H1 (cell line): ENCODE measurements at regions not wholly inside any gene's neighbourhood (a gene's known extent, or its start where the extent isn't known, plus 50 kb on each side); places are given as distances from the start of the nearest gene placed in this dataset.

Experiments
- CTCF ChIA-PET: fragments of 300-600 bp; sonication (Branson Sonifier 250); formaldehyde crosslinking; loops from one replicate; lab custom pipeline; 2021; ENCODE audit not compliant: partially characterized antibody; lab: Charles Lee
- POLR2A ChIA-PET: fragments of 300-600 bp; sonication (Branson Sonifier 250); formaldehyde crosslinking; loops from one replicate; lab custom pipeline; 2021; ENCODE audit warnings: inconsistent platforms; ENCODE audit not compliant: partially characterized antibody; lab: Charles Lee
- DNase-seq, 2 experiments: peaks; one replicate each; pipeline versions ENCODE4 v3.0.0 to v3.0.0-alpha.2; 2010 to 2022; ENCODE audit warnings: low spot score in 2 of 2, low read depth in 1 of 2, mixed read lengths in 1 of 2
- FAIRE-seq: peaks from 2 replicates; lab custom pipeline; 2011; peaks lifted over from hg19 to GRCh38; lab: Jason Lieb, UNC
- H2AFZ ChIP-seq: 2 replicates; pipeline ENCODE4 v1.8.1; 2012; ENCODE audit warnings: low read length, inconsistent platforms
- H2AK5ac ChIP-seq: 2 replicates; pipeline ENCODE4 v1.6.1; 2013; ENCODE audit warnings: low read depth, low read length
- H2BK120ac ChIP-seq: replicated peaks from 2 replicates; pipeline ENCODE3; 2013; ENCODE audit warnings: low read depth, low read length, inconsistent platforms
- H2BK12ac ChIP-seq: 2 replicates; pipeline ENCODE4 v1.6.1; 2013; ENCODE audit warnings: low read depth, low read length
- H2BK15ac ChIP-seq: 2 replicates; pipeline ENCODE4 v1.6.1; 2013; ENCODE audit warnings: low read length
- H2BK20ac ChIP-seq: 2 replicates; pipeline ENCODE4 v1.6.1; 2013; ENCODE audit warnings: low read length
- H2BK5ac ChIP-seq: 2 replicates; pipeline ENCODE4 v1.6.1; 2013; ENCODE audit warnings: low read depth, low read length
- H3K14ac ChIP-seq: 2 replicates; pipeline ENCODE4 v1.6.1; 2013; ENCODE audit warnings: inconsistent platforms; ENCODE audit not compliant: insufficient read length
- H3K18ac ChIP-seq: 2 replicates; pipeline ENCODE4 v1.6.1; 2013; ENCODE audit warnings: low read length; ENCODE audit errors: extremely low read depth
- H3K23ac ChIP-seq: 2 replicates; pipeline ENCODE4 v1.6.1; 2013; ENCODE audit warnings: inconsistent platforms; ENCODE audit not compliant: insufficient read length
- H3K23me2 ChIP-seq: 2 replicates; pipeline ENCODE4 v1.6.1; 2013; ENCODE audit warnings: low read depth, low read length
- H3K27ac ChIP-seq: 2 replicates; pipeline ENCODE4 v1.6.1; 2011; ENCODE audit warnings: low read depth, low read length, inconsistent platforms
- H3K27me3 ChIP-seq, 4 experiments: replicated peaks in 1 of 4; 1 replicate in 1 of 4; 2 replicates in 3 of 4; pipeline versions ENCODE4 v1.6.1 to v1.8.1; 2011 to 2013; ENCODE audit warnings: low read length in 3 of 4, mild to moderate bottlenecking in 3 of 4, inconsistent platforms in 2 of 4, mixed read lengths in 2 of 4, moderate library complexity in 1 of 4; ENCODE audit not compliant: control insufficient read depth in 3 of 4, insufficient read depth in 3 of 4; ENCODE audit errors: extremely low read depth in 1 of 4
- H3K36me3 ChIP-seq, 4 experiments: 2 replicates each; pipeline versions ENCODE4 v1.6.1 to v1.8.1; 2011 to 2013; ENCODE audit warnings: mild to moderate bottlenecking in 4 of 4, low read length in 3 of 4, moderate library complexity in 2 of 4, control low read depth in 1 of 4, inconsistent platforms in 1 of 4; ENCODE audit not compliant: insufficient read depth in 4 of 4, control insufficient read depth in 2 of 4
- H3K4ac ChIP-seq: replicated peaks from 2 replicates; pipeline ENCODE3; 2013; ENCODE audit warnings: low read length, low read depth, mixed read lengths, inconsistent platforms; ENCODE audit not compliant: insufficient read length
- H3K4me1 ChIP-seq, 4 experiments: replicated peaks in 1 of 4; 1 replicate in 1 of 4; 2 replicates in 3 of 4; pipeline versions ENCODE4 v1.6.1 to v1.8.1; 2011 to 2013; ENCODE audit warnings: low read length in 3 of 4, inconsistent platforms in 2 of 4, mixed read lengths in 1 of 4; ENCODE audit not compliant: insufficient read depth in 4 of 4, control insufficient read depth in 3 of 4
- H3K4me2 ChIP-seq, 2 experiments: 2 replicates each; pipeline versions ENCODE4 v1.6.1 to v1.8.1; 2011 to 2013; ENCODE audit warnings: low read depth in 2 of 2, low read length in 2 of 2, control low read depth in 1 of 2, inconsistent platforms in 1 of 2, mild to moderate bottlenecking in 1 of 2; ENCODE audit not compliant: insufficient read depth in 1 of 2
- H3K4me3 ChIP-seq, 4 experiments: fragments of 200-600, 300-600 bp in 1 of 4; sonication (generic), shearing (Covaris generic), sonication (Bioruptor Twin) in 1 of 4; 2 replicates each; pipeline versions ENCODE4 v1.5.1 to v1.8.1; 2011 to 2016; ENCODE audit warnings: low read length in 4 of 4, low read depth in 3 of 4, control low read depth in 2 of 4, inconsistent platforms in 2 of 4, mild to moderate bottlenecking in 2 of 4, mixed read lengths in 1 of 4, moderate library complexity in 1 of 4; ENCODE audit not compliant: insufficient read depth in 2 of 4; ENCODE audit errors: extremely low read depth in 1 of 4
- H3K56ac ChIP-seq: replicated peaks from 2 replicates; pipeline ENCODE3; 2013; ENCODE audit warnings: low read depth, mild to moderate bottlenecking, mixed read lengths, low read length, inconsistent platforms; ENCODE audit not compliant: insufficient read length
- H3K79me1 ChIP-seq: 2 replicates; pipeline ENCODE4 v1.6.1; 2013; ENCODE audit warnings: low read depth, low read length, control low read depth
- H3K79me2 ChIP-seq, 2 experiments: 2 replicates each; pipeline versions ENCODE4 v1.6.1 to v1.8.1; 2012 to 2013; ENCODE audit warnings: low read length in 2 of 2, mild to moderate bottlenecking in 2 of 2, inconsistent platforms in 1 of 2; ENCODE audit not compliant: insufficient read depth in 2 of 2, control insufficient read depth in 1 of 2
- H3K9ac ChIP-seq, 4 experiments: replicated peaks in 1 of 4; 1 replicate in 1 of 4; 2 replicates in 3 of 4; pipeline versions ENCODE4 v1.6.1 to v1.8.1; 2011 to 2013; ENCODE audit warnings: low read depth in 3 of 4, low read length in 3 of 4, control low read depth in 2 of 4, mild to moderate bottlenecking in 2 of 4, moderate library complexity in 2 of 4, inconsistent platforms in 1 of 4; ENCODE audit errors: extremely low read depth in 1 of 4
- H3K9me3 ChIP-seq, 2 experiments: 2 replicates each; pipeline versions ENCODE4 v1.6.1 to v1.8.1; 2012 to 2013; ENCODE audit warnings: mild to moderate bottlenecking in 2 of 2, moderate library complexity in 2 of 2, control low read depth in 1 of 2, inconsistent platforms in 1 of 2, low read depth in 1 of 2, low read length in 1 of 2, mixed read lengths in 1 of 2; ENCODE audit not compliant: insufficient read depth in 2 of 2
- H4K20me1 ChIP-seq, 2 experiments: replicated peaks in 1 of 2; 2 replicates each; pipeline versions ENCODE3 to v1.8.1; 2011 to 2013; ENCODE audit warnings: inconsistent platforms in 2 of 2, low read length in 2 of 2, mild to moderate bottlenecking in 1 of 2; ENCODE audit not compliant: insufficient read depth in 2 of 2, control insufficient read depth in 1 of 2
- H4K5ac ChIP-seq: 2 replicates; pipeline ENCODE4 v1.6.1; 2013; ENCODE audit warnings: low read length, low read depth, mixed read lengths, inconsistent platforms; ENCODE audit not compliant: insufficient read length
- H4K8ac ChIP-seq: 2 replicates; pipeline ENCODE4 v1.8.0; 2013; ENCODE audit warnings: mild to moderate bottlenecking, moderate library complexity, low read length, inconsistent platforms; ENCODE audit not compliant: insufficient read depth; ENCODE audit errors: extremely low read depth
- H4K91ac ChIP-seq: replicated peaks from 2 replicates; pipeline ENCODE3; 2013; ENCODE audit warnings: low read length, mixed read lengths, inconsistent platforms; ENCODE audit not compliant: insufficient read length
- BCL11A ChIP-seq, 2 experiments: IDR thresholded peaks; one replicate each; pipeline ENCODE4 v1.6.1; 2011; ENCODE audit warnings: low read depth in 2 of 2, low read length in 2 of 2, mild to moderate bottlenecking in 2 of 2
- CBX5 ChIP-seq: fragments of 300-800, 300-1000 bp; sonication (generic); IDR thresholded peaks from 2 replicates; pipeline ENCODE4 v1.7.1; 2016; ENCODE audit warnings: antibody characterized with exemption, low read length, low read depth
- CHD2 ChIP-seq: IDR thresholded peaks from 2 replicates; pipeline ENCODE4 v1.6.1; 2012; ENCODE audit warnings: low read length, improper control_type of control experiment
- CREB1 ChIP-seq: IDR thresholded peaks from 2 replicates; pipeline ENCODE4 v1.6.1; 2012; ENCODE audit warnings: inconsistent platforms
- CTBP2 ChIP-seq: IDR thresholded peaks from 2 replicates; pipeline ENCODE4 v1.7.0; 2011; ENCODE audit warnings: borderline replicate concordance, mild to moderate bottlenecking, moderate library complexity, mixed read lengths, low read length; ENCODE audit not compliant: insufficient read depth, insufficient read length
- GABPA ChIP-seq: IDR thresholded peaks from 2 replicates; pipeline ENCODE4 v1.6.1; 2011; ENCODE audit warnings: mild to moderate bottlenecking, low read length, moderate library complexity, borderline replicate concordance; ENCODE audit not compliant: insufficient read depth
- HDAC6 ChIP-seq: IDR thresholded peaks from one replicate; pipeline ENCODE4 v1.7.1; 2012; ENCODE audit warnings: low read depth, mild to moderate bottlenecking, inconsistent platforms, low read length, moderate library complexity
- NANOG ChIP-seq: IDR thresholded peaks from 2 replicates; pipeline ENCODE4 v1.6.1; 2011; ENCODE audit warnings: low read length, low read depth, mild to moderate bottlenecking, inconsistent platforms; ENCODE audit not compliant: insufficient read depth, poor library complexity, severe bottlenecking
- RBBP5 ChIP-seq: IDR thresholded peaks from 2 replicates; pipeline ENCODE4 v1.7.1; 2012; ENCODE audit warnings: low read depth, mild to moderate bottlenecking, inconsistent platforms, low read length, moderate library complexity, borderline replicate concordance
- TBP ChIP-seq: IDR thresholded peaks from 2 replicates; pipeline ENCODE4 v1.6.1; 2011; ENCODE audit warnings: low read depth, low read length, improper control_type of control experiment
- TCF12 ChIP-seq: IDR thresholded peaks from 2 replicates; pipeline ENCODE4 v1.6.1; 2011; ENCODE audit warnings: low read depth, mild to moderate bottlenecking, low read length
- TEAD4 ChIP-seq: IDR thresholded peaks from 2 replicates; pipeline ENCODE4 v1.6.1; 2012; ENCODE audit warnings: low read depth, low read length, inconsistent platforms, mixed read lengths
- YY1 ChIP-seq: IDR thresholded peaks from 2 replicates; pipeline ENCODE4 v1.6.1; 2011; ENCODE audit warnings: low read depth, mild to moderate bottlenecking, low read length

DNA sequence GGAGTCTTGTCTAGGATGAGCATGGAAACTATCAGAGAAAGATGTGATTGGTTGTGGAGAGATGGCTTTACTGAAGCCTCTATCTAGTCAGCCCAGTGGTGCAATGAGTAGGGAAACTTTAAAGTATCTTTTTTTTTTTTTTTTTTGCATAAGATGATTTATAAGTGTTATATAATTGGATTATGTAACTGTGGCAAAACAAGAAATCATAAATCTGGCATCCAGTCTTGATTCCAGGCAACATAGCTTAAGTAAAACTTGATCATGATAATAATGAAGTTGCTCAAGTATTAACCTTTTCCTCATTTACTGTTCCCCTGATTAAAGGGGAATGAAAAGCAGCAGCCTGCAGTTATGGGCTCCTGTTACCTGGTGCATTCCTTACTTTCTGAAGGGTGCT, 538.0 kb upstream of the ATP2B1 start:
- H2BK20ac ChIP-seq: no peak overlapping the region
- no peak overlapping the region for H2BK12ac ChIP-seq
- no peak for FAIRE-seq

More for the DNA sequence above, 538.0 kb upstream of the ATP2B1 start:
- Histone ChIP-seq H3K23me2 (no peaks in the 10 kb centered on the region), H4K5ac (no peak overlapping the region), H4K91ac (no peak overlapping the region), H3K27ac (no peak overlapping the region), H3K9me3 (no peaks in the 10 kb centered on the region), H3K9ac (no peak overlapping the region), H3K27me3 (no peaks in the 10 kb centered on the region), H2BK120ac (no peak overlapping the region), H3K4me3 (no peak overlapping the region), H3K79me1 (no peaks in the 10 kb centered on the region), H2AFZ (no peak overlapping the region), H4K8ac (no peak overlapping the region), H3K79me2 (no peaks in the 10 kb centered on the region), H2BK5ac (no peak overlapping the region), H2BK15ac (no peak overlapping the region), H3K56ac (no peak overlapping the region), H3K23ac (no peak overlapping the region), H3K4me2 (no peak overlapping the region), H3K4ac (no peak overlapping the region), H4K20me1 (no peaks in the 10 kb centered on the region), H3K14ac (no peak overlapping the region), H3K4me1 (peaks cover 0 to 3% (median 0%) of the 10 kb centered on the region in 4 experiments; a peak in 1 of 7 replicates), H2AK5ac (no peak overlapping the region), H3K36me3 (no peaks in the 10 kb centered on the region), H3K18ac (no peak overlapping the region)
- TF ChIP-seq YY1 (no peak), CBX5 (no peak), TCF12 (no peak), TBP (no peak), HDAC6 (no peak), CREB1 (no peak), BCL11A (IDR thresholded peaks at IDR 0.05; ENCODE audit: low read depth in 2 of 2, low read length in 2 of 2) (no peak), GABPA (no peak), CTBP2 (no peak), CHD2 (no peak), TEAD4 (no peak), RBBP5 (no peak), NANOG (no peak)
- DNase-seq: no peak
- ChIA-PET POLR2A (no interaction called here), CTCF (no interaction called here)
